GM12873 (cell line): ENCODE measurements at regions not wholly inside any gene's neighbourhood (a gene's known extent, or its start where the extent isn't known, plus 50 kb on each side); places are given as distances from the start of the nearest gene placed in this dataset.

ENCODE experiments used
- CTCF ChIP-seq: IDR thresholded peaks from 2 replicates; pipeline ENCODE4 v1.5.1; 2012; ENCODE audit warnings: low read depth, mild to moderate bottlenecking, moderate library complexity, low read length, control low read depth; ENCODE audit not compliant: insufficient read depth; ENCODE audit errors: missing control alignments

- TF ChIP-seq CTCF: no peak
Observed at GRCh38 chr3:181274025-181274424, 284.5 kb upstream of the DNAJC19 start.

- no peak for TF ChIP-seq CTCF
Observed at GRCh38 chr3:181267312-181267711, 277.8 kb upstream of the DNAJC19 start.

GRCh38 chr3:181265750-181266333 lies 276.3 kb upstream of the DNAJC19 start:
- no peak for TF ChIP-seq CTCF

GRCh38 chr3:181264486-181264885 lies 274.9 kb upstream of the DNAJC19 start:
- no peak for TF ChIP-seq CTCF

GRCh38 chr3:181253796-181254195 lies 264.3 kb upstream of the DNAJC19 start:
- no peak for TF ChIP-seq CTCF

GRCh38 chr3:181252631-181253030 lies 263.1 kb upstream of the DNAJC19 start:
- TF ChIP-seq CTCF: no peak

GRCh38 chr3:181250714-181251113 lies 261.2 kb upstream of the DNAJC19 start:
- TF ChIP-seq CTCF: no peak
